Esophagus muscularis mucosa (tissue), 4 donors: ENCODE measurements at regions not wholly inside any gene's neighbourhood (a gene's known extent, or its start where the extent isn't known, plus 50 kb on each side); places are given as distances from the start of the nearest gene placed in this dataset.

ENCODE experiments used
- DNase-seq: peaks from one replicate; pipeline ENCODE4 v3.0.0-alpha.2; 2017; ENCODE audit errors: extremely low spot score
- H3K27ac ChIP-seq, 4 donors: fragments of 200-600 bp; sonication (generic); replicated peaks in 1 of 4; 1 replicate in 3 of 4; 2 replicates in 1 of 4; pipeline ENCODE4 v1.5.1; 2016 to 2019; ENCODE audit warnings: mild to moderate bottlenecking in 1 of 4
- H3K27me3 ChIP-seq, 4 donors: fragments of 200-600 bp; sonication (generic); one replicate each; pipeline versions ENCODE4 v1.5.1 to v1.6.0; 2016 to 2019
- H3K36me3 ChIP-seq, 4 donors: fragments of 200-600 bp; sonication (generic); one replicate each; pipeline ENCODE4 v1.5.1; 2016 to 2019
- H3K4me1 ChIP-seq, 4 donors: fragments of 200-600 bp; sonication (generic); one replicate each; pipeline ENCODE4 v1.5.1; 2016 to 2019
- H3K4me3 ChIP-seq, 4 donors: fragments of 200-600 bp; sonication (generic); 1 replicate in 2 of 4; 2 replicates in 2 of 4; pipeline ENCODE4 v1.5.1; 2016 to 2019; ENCODE audit warnings: mild to moderate bottlenecking in 4 of 4, moderate library complexity in 1 of 4
- H3K9me3 ChIP-seq, 4 donors: fragments of 200-600 bp; sonication (generic); 1 replicate in 3 of 4; 2 replicates in 1 of 4; pipeline ENCODE4 v1.5.1; 2016 to 2019
- EP300 ChIP-seq: sonication (generic); formaldehyde crosslinking; IDR thresholded peaks from one replicate; pipeline ENCODE4 v1.6.1; 2017; ENCODE audit warnings: antibody characterized with exemption
- POLR2A ChIP-seq: fragments of 450-650 bp; IDR thresholded peaks from one replicate; pipeline ENCODE4 v1.6.1; 2017; ENCODE audit warnings: antibody characterized with exemption, moderate library complexity, mild to moderate bottlenecking, low read depth
- POLR2AphosphoS5 ChIP-seq, 2 donors: sonication (generic); formaldehyde crosslinking; IDR thresholded peaks; one replicate each; pipeline ENCODE4 v1.6.1; 2017; ENCODE audit warnings: antibody characterized with exemption in 2 of 2
- WGBS: methylation state at CpG from one replicate; pipeline ENCODE4 v1.1.5; 2018; 5-methylcytosine and 5-hydroxymethylcytosine counted together
- intact Hi-C: fragments of 100-400 bp; cut with DNase I; formaldehyde crosslinking; loops from one replicate; pipeline ENCODE4 v1.15.1; 2023
- TF ChIP-seq, protein P1 (sequence below), 3 experiments: fragments of 200-600 bp in 2 of 3; fragments of 450-650 bp in 1 of 3; sonication (generic) in 2 of 3; IDR thresholded peaks; one replicate each; pipeline ENCODE4 v1.5.1; 2017 to 2019; ENCODE audit warnings: antibody characterized with exemption in 3 of 3, mild to moderate bottlenecking in 2 of 3, moderate library complexity in 1 of 3

DNA sequence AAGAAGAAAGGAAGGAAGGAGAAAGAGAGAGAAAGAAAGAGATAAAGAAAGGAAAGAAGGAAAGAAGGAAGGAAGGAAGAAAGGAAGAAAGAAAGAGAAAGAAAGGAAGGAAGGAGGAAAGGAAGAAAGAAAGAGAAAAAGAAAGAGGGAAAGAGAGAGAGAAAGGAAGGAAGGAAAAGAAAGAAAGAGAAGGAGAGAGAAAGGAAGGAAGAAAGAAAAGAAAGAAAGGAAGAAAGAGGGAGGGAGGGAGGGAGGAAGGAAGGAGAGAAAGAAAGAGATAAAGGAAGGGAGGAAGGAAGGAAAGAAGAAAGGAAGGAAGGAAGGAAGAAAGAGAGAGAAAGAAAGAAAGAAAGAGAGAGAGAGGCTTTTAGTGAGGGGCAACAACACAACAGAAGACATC lies 135.1 kb upstream of the VSTM2B start:
- Histone ChIP-seq H3K27ac (no peak overlapping the region), H3K4me3 (no peak overlapping the region), H3K9me3 (peaks cover 0 to 19% (median 13%) of the 10 kb centered on the region in 4 donors), H3K4me1 (no peaks in the 10 kb centered on the region), H3K36me3 (no peaks in the 10 kb centered on the region), H3K27me3 (no peaks in the 10 kb centered on the region)
- TF ChIP-seq POLR2A (no peak), POLR2AphosphoS5 (IDR thresholded peaks at IDR 0.05) (no peak), EP300 (no peak)
- TF ChIP-seq, protein P1, sequence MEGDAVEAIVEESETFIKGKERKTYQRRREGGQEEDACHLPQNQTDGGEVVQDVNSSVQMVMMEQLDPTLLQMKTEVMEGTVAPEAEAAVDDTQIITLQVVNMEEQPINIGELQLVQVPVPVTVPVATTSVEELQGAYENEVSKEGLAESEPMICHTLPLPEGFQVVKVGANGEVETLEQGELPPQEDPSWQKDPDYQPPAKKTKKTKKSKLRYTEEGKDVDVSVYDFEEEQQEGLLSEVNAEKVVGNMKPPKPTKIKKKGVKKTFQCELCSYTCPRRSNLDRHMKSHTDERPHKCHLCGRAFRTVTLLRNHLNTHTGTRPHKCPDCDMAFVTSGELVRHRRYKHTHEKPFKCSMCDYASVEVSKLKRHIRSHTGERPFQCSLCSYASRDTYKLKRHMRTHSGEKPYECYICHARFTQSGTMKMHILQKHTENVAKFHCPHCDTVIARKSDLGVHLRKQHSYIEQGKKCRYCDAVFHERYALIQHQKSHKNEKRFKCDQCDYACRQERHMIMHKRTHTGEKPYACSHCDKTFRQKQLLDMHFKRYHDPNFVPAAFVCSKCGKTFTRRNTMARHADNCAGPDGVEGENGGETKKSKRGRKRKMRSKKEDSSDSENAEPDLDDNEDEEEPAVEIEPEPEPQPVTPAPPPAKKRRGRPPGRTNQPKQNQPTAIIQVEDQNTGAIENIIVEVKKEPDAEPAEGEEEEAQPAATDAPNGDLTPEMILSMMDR (IDR thresholded peaks at IDR 0.05) = no peak
- intact Hi-C loops = no loop called here
- DNase-seq = no peak

DNA sequence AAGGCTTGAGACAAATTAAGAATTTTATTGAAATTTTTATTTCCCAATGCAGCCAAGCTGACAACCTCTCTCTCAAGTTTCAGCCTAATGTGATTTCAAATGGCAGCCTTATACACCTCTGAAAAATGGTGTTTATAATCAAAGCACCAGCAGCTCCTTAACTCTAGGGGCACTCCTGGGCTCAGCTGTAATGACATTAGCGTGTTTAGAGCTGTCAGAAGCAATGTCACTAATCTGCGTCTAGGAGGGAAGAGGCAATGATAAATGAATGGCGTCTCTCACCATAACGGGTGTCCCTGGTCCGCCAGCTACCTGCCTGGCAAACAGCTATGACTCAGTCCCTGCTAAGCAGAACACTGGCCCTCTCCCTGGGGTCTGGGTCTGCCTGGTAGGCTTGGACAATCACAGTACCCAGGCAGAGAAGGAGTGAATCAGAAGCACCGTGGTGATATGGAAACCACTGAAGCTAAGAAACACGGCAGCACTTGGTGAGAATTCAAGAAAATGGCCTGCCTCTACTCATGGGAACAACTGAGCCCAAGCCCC lies 131.8 kb upstream of the VSTM2B start:
- Histone ChIP-seq H3K27ac (no peak overlapping the region), H3K9me3 (peaks cover 0 to 19% (median 13%) of the 10 kb centered on the region in 4 donors), H3K27me3 (peaks cover 0 to 6% (median 0%) of the 10 kb centered on the region in 4 donors), H3K36me3 (no peaks in the 10 kb centered on the region), H3K4me3 (no peak overlapping the region), H3K4me1 (no peaks in the 10 kb centered on the region)
- intact Hi-C loops = no loop called here
- TF ChIP-seq POLR2A = no peak
- TF ChIP-seq, protein P1 (IDR thresholded peaks at IDR 0.05) = no peak
- TF ChIP-seq POLR2AphosphoS5 (IDR thresholded peaks at IDR 0.05) = no peak
- TF ChIP-seq EP300 = no peak
- no peak for DNase-seq
- 59% methylated on average over 7 of the region's 7 CpGs for WGBS

DNA sequence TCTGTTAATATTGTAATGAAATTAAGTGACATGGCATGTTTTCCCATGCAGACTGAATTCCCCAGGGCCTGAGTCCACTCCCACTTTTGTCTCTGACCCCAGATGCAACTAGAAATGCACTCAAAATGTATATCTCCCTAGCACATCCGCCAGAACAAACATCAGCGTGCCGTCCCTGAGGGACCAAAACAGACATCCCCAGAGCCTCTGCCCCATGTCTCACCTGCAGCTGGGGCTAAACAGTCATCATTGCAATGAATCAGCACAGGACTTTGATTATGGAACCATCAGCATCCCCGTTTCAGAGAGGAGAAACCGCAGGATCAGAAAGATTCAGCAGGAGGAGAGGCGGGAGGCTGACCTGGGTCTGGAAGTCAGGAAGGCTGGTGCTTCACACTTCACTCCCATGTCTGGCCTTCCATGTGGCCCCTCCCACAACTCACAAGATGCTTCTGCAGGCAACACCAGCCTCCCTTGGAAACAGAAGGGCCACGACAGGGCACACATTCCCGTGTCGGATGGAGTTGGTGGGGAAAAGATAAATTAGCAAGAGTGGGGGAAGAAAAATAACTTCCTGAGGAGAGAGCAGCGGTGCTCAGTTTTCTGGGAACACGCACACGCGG lies 130.6 kb upstream of the VSTM2B start:
- DNase-seq = no peak
- Histone ChIP-seq H3K36me3 (no peaks in the 10 kb centered on the region), H3K27ac (no peak overlapping the region), H3K4me1 (no peaks in the 10 kb centered on the region), H3K27me3 (peaks cover 0 to 6% (median 0%) of the 10 kb centered on the region in 4 donors), H3K4me3 (no peak overlapping the region), H3K9me3 (peaks cover 0 to 19% (median 13%) of the 10 kb centered on the region in 4 donors)
- TF ChIP-seq, protein P1 (IDR thresholded peaks at IDR 0.05) = no peak
- TF ChIP-seq EP300 (no peak), POLR2AphosphoS5 (IDR thresholded peaks at IDR 0.05) (no peak), POLR2A (no peak)
- 58% methylated on average over 13 of the region's 13 CpGs for WGBS
- intact Hi-C loops = no loop called here

DNA sequence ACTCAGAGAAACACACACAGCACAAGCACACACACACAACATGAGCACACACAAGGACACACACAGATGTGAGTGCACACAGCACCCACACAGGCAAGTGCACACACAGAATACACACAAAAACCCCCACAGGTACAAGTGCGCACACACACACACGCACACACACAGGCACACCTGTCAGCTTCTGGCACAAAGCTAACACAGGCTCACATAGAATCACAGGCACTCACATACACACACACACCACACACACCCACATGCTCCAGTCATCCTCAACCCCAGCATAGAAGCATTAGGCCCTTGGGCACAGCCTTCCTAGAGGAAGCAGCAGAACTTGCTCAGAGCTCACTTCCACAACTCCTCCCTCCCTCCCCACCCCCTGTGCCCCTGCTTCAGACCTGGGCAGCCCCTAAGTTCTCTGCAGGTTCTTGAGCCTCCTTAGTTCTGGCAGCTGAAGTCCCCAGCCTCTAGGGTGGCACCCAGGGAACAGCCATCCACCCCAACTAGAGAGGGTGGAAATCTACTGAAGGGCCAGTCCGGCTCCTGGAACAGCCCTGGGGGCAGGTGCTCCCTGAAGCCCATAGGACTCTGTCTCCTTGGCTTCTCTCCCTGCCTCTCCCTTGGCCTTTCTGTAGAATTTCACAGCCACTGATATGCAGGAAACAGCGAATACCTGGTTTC lies 129.9 kb upstream of the VSTM2B start:
- Histone ChIP-seq H3K27me3 (peaks cover 0 to 6% (median 0%) of the 10 kb centered on the region in 4 donors), H3K36me3 (no peaks in the 10 kb centered on the region), H3K4me3 (no peak overlapping the region), H3K9me3 (peaks cover 0 to 19% (median 13%) of the 10 kb centered on the region in 4 donors), H3K27ac (no peak overlapping the region), H3K4me1 (peaks cover 0 to under 1% (median 0%) of the 10 kb centered on the region in 4 donors)
- TF ChIP-seq, protein P1 (IDR thresholded peaks at IDR 0.05) = no peak
- no peak for TF ChIP-seq POLR2A
- TF ChIP-seq POLR2AphosphoS5 (IDR thresholded peaks at IDR 0.05) = no peak
- TF ChIP-seq EP300 = no peak
- DNase-seq = no peak
- intact Hi-C loops = no loop called here
- WGBS = 97% methylated on average over 3 of the region's 4 CpGs
